Activated CD8-positive, alpha-beta memory T cell treated with anti-CD3 and anti-CD28 coated beads, Interleukin-2, amount 50 U/mL, for 4 hours (primary cell): ENCODE measurements at regions not wholly inside any gene's neighbourhood (a gene's known extent, or its start where the extent isn't known, plus 50 kb on each side); places are given as distances from the start of the nearest gene placed in this dataset.

Source experiments
- DNase-seq: peaks from one replicate; pipeline ENCODE4 v3.0.0-alpha.2; 2020

DNA sequence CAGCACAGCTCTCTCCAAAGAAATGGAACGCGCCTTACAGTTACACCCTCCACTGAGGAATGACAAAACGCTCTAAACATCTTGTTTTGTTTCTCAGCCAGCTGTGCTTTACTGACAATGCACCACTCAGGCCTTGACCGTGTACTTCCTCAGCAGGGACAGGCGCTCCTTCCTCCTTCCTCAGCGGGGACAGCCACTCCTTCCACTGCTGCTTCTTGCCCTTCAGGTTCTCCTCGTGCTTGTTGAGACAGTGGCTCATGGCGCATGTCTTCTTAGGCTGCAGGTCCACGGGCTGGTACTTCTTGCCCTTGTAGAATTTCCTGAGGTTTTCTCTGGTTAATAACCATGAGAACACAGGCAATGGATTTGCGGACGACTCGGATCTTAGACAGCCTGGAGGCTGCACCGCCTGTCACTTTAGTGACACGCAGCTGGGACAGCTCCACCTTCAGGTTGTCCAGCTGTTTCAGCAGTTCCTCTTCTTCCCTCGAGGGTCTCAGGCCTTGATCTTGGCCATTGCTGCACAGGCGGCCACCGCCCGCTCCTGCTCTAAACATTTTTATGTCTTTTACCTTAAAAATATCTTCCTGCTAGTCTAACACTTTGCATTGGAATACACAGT lies 613.8 kb downstream of the BRD1 start:
- DNase-seq: no peak

DNA sequence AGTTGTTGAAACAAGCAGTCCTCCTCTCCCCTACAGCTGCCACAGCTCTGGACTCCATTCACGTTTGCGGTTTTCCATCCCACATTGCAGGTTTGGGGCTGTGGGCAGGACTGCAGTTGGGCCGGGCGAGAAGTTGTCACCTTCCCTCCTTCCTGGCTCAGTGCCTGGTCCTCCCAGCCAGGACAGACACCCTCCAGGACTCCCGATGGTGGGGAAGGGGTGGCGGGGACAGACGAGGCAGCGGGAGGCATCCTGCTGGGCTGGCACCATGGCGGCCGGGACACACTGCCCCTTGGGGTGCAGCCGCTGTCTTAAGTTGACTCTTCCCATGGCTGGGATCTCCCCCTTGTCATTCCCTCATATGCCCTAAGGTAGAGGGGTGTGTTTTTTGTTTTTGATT lies 615.2 kb downstream of the BRD1 start:
- DNase-seq: no peak

- no peak for DNase-seq
Observed at GRCh38 chr22:49212002-49212401, 615.7 kb downstream of the BRD1 start.

DNA sequence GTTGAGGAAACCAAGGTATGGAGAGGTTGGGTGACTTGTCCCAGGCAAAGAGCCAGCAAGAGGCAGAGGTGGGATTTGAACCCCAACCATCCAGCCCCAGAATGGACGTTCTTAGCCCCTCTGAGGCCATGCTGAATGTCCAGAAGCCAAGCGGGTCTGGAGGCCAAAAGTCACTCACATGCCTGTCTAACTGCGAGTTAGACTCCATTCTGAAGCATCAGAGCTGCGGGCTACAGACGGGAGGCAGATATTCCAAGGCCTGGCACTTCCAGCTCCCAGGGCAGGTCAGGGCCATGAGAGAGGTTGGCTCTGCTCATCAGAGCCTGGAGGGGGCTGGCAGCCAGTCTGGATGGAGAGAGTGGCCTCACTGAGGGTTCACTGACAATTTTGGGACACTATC lies 616.5 kb downstream of the BRD1 start:
- no peak for DNase-seq

GRCh38 chr22:49210606-49211005 lies 617.1 kb downstream of the BRD1 start:
- no peak for DNase-seq

DNA sequence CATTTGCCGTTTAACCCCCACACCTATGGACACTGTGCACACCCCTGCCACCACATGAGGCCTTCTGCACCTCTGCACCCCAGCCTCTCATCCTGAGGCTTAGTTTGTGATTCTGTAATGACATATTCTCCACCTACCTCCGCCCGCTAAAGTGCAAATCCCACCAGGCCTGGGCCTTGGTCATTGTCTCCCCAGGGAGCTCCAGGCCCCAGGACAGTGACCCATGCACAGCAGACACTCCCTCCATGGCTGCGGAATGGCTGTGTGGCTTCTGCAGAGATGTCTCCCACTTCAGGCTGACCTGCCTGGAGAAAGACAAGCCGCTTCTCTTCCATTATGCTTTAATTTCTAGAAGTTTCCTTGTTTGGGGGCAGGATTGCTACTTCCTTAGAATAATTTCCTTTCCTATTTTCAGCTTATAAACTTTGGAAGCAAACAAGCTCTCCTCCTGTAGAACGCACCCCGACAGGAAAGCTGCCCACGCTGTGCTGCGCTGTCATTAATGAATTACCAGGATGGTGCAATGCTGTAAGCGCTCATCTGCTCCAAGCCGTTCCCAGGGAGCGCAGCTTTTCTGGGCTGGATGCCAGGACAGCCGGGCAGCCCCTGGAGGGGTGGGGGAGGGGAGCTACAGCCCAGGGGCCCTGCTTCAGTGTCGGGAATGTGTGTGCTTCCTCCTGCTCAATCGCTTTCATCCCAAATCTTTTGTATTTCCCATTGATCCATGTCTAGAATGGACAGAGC lies 618.0 kb downstream of the BRD1 start:
- no peak for DNase-seq

DNA sequence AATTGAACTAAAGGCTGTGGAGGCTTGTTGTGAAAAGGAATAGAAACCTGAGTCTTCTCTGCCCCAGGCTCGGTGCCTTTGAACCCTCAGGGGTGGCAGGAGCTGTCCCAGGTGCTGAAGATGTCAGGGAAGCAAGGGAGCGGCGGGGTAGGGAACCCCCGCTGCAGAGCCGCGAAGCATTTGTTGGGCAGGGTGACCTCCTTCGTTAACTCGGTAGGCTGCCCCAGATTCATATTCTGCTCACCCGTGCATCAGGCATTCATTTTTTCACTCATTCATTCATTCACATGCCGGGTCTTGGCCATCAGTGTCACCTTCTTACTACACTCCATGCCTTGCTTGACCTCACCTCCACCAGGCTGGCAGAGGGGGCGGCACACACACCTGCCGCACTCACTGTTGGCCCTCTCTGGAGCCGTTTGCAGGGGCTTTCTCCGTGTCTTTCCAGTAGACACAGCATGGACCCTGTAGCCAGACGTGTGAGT lies 618.9 kb downstream of the BRD1 start:
- no peak for DNase-seq

DNA sequence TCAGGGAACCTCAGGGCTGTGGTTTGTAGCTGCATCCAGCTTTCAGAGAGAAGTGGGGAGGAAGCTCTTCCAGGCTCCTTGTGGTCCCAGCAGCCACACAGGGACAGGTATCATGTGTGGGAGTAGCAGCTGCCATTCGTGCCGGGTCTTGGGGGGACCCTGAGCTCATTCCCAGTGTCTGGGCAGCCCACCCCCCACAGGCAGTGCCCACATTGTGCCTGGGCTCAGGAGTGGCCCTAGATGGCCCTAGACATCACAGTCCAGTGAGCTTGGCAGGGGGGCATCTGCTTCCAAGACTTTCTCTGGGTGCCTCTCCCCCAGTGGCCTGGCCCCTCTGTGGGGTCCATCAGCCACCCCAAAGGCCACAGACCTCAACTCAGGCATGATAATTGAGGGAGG lies 619.7 kb downstream of the BRD1 start:
- no peak for DNase-seq

DNA sequence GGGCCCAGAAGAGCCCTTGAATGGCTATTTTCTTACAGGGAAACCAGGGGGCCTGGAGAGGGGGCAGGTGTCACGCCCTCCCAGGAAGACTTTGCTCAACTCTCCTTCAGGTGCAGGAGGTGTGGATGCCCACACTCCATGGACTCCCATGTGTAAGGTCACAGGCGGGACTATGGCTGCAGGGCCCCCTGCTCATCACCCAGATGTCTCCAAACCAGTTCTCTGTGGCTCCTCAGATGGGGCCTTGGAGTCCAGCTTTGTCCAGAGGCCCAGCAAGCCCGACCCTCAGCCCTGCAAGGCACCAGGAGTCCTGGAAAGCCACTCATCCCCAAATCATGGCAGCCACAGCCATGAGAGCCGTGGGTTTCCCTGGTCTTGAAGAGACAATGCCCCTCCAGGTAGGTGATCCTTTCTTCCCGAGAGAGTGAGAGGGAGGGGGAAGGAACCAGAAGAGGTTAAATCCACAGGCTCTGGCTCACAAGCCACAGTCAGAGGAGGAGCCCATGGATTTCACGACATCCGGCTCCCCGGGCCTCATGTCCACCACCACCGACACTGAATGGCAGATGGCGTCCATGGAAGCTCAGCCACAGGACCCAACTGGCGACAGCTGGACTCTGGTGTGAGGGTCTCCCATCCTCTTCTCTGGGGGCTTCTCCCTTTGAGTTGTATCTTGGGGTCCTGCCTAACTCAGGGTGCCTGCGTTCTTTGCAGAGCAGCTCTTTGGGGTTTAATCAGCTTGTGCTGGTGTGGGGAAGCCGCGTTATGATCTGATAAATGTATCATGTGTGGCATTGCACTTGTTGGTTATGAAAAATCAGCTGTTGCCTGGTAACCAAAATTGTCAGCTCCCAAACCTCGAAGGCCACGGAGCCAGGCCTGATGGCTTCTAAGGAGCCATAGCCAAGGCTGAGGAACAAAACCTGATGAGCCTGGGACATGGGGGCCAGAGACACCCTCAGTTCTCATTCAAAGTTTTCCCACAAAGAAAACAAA lies 620.4 kb downstream of the BRD1 start:
- DNase-seq: no peak

- DNase-seq: no peak
Observed at GRCh38 chr22:49206281-49206680, 621.4 kb downstream of the BRD1 start.

DNA sequence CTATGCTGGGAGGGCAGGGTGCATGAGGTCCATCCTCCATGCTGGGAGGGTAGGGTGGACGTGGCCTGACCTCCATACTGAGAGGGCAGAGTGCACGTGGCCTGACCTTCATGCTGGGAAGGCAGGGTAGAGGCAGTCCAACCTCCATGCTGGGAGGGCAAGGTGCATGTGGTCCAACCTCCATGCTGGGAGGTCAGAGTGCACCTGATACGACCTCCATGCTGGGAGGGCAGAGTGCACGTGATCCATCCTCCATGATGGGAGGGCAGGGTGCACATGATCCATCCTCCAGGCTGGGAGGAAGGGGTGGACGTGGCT lies 622.2 kb downstream of the BRD1 start:
- DNase-seq: no peak

- DNase-seq: no peak
Observed at GRCh38 chr22:49204599-49205482, 622.8 kb downstream of the BRD1 start.

DNA sequence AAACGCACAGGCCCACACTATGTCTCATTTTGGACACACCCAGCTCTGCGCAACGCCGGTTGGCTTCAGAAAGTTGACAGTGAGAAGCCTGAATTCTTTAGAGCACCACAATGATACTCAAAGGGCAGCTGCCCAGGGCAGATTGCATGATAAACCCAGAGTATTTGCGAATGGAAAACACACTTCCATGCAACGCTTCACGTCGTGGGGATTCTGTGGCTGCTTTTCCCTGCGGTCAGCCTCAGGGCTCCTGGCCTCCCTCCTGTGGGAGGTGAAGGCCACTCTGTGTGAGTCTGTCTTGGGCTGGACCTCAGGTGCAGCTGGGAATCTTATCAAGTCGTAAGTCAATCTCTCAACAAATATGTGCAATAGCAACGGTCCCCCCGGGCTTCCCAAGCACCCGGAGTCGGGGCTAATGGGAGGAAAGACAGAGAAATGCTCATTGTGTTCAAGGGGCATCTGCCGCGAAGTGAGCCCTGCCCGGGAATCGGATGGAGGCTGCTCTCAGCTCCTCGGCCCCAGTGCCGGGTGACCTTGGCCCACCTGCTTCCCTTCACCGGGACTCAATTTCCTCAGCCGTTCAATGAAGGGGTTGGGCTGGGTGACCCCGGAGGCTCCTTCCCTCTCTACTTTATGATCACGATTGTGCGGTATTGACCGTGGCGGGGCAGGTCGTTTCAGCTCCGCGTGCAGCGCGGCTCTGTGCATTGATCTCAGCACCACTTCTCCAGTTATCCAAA lies 623.6 kb downstream of the BRD1 start:
- DNase-seq: no peak

DNA sequence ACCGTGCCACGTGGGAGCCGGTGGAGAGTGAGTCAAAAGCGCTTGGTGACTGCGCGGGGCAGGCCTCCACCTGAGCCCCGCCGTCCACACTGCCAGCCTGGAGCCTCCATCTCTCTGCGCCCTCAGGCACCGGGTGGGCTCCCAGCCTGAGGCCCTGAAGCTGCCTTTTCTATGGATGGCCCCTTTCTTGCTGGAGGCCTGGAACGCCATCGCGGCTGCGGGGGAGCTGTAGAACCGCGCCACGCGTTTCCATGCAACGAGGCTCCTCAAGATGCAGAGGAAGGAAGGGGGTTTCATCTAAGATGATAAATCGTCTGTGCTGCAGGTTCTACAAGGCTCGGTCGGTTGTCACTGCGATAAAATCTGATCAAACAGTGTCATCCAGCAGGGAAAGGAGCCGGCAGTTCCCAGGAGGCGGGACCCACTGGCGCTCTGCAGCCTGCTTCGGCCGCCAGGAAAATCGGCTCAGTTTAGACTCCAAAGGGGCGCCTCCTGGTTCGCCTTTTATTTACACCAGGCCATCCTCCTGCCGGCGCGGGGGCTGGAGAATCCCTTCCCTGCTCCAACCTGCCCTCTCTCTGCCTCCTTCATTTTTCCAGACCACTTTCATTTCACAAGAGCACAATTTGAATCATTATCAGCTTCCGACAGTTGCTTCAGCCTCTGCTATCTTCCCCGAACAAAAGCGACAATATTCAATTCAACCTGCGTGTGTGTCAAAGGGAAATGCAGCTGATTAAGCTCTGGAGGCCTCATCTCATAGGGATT lies 624.4 kb downstream of the BRD1 start:
- DNase-seq: no peak

GRCh38 chr22:49202226-49202625 lies 625.4 kb downstream of the BRD1 start:
- DNase-seq: no peak

GRCh38 chr22:49201046-49201970 lies 626.4 kb downstream of the BRD1 start:
- DNase-seq: no peak

DNA sequence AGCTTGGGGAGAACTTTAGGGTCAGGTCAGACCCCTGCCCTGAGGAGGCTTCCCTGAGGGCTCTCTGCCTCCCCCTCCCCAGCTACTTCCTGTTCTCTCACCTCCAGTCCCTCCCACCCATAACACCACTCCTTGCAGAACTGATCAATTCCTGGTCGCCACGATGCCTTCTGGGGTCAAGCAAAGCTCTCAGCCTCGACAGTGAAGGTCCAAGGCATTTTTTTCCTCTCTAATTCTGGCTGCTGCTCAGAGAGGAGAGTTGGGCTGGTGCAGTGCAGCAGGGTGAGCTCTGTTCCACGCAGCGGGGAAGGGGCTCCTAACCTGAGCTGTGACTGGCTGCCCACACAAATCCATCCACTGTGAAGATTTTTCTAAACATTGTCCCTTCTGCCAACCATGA lies 628.4 kb downstream of the BRD1 start:
- no peak for DNase-seq

DNA sequence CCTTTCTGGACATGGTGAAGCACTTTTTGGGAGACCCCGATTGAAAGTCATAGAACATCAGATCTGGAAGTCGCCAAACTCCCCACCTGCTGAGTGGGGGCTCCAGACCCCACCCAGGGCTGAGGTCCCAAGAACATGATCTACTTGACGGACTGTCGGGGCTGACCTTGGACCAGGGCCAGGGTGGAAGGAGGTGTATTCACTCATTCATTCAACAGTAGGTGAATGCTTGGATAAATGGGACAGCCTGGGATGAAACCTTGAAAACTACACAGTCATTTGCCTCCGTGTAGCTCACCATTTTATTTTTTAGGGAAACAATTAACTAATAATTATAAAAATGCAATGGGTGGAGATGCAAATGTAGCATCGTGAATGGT lies 629.0 kb downstream of the BRD1 start:
- DNase-seq: no peak

DNA sequence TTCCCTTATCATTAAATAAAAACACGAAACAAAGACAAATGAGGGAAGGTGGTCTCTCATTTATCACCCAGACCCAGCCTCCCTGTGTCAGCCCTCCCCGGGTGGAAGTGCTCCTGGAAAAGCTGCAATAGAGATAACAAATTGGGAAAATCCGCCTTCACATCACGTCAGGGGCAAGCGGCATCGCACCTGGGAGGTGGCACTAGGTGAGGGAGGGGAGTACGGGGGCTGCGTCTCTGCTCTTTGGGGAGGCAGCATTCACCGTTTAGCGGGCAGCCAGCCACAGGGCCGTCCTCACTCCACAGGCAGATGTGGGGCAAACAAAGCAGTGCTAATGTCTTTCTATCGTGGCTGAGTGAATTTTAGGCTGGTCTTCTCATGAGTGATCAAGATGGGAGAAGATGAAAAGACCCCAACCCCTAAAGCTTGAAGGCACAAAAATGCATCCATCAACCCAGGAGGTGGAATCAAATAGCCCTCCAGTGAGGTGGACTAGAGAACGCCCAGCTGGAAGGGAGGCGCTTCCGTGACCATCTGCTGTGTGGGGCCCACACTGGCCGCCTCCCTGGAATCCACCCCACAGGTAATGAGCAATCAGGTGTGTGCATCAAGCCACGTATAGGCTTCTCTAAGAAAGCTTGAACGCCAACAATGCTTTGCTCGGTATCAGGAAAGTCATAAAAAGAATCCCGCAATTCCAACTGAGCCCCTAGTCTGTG lies 629.5 kb downstream of the BRD1 start:
- no peak for DNase-seq
